ENCODE measurements at regions not wholly inside any gene's neighbourhood (a gene's known extent, or its start where the extent isn't known, plus 50 kb on each side); places are given as distances from the start of the nearest gene placed in this dataset.

- no peak for DNase-seq
Observed at GRCh38 chr10:130804281-130804680, 507.2 kb downstream of the TCERG1L start.

DNA sequence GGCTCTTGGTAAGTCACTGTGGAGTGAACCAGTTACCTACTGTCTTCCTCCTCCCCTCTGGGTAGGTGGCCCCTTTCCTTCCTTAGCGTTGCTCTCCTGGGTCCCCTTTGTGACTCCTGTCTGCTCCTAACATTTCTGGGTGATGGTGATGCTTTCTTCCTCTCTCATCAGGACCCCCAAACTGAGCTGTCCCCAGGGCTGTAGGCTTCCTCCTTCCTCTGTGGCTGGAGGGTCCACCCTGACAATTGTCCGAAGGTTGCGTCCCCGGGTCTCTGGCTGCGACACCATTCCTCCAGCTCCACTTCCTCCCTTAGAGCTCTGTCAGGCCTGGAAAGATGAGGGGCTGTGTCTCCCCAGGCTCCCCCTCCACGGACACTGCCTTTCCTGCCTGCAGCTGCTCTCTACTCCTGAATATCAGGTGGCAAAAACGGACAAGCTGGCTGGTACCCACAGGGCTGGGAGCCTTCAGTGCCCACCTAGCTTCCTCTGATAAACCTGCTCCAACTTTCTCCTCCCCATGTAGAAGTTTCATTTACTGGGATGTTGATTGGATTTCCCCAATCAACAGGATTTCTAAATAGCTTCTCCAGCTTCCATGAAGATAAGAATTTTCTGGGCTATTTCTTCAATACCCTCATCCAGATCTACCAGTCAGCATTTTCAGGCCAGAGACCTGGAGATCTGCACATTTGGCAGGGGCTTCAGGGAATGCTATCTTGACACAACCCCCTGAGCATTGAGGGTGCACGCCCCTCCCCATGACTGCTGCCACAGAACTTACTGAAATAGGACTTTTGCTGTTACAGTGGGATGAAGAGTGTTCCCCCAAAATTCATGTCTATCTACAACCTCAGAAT lies 506.5 kb downstream of the TCERG1L start:
- DNase-seq, result no peak

DNA sequence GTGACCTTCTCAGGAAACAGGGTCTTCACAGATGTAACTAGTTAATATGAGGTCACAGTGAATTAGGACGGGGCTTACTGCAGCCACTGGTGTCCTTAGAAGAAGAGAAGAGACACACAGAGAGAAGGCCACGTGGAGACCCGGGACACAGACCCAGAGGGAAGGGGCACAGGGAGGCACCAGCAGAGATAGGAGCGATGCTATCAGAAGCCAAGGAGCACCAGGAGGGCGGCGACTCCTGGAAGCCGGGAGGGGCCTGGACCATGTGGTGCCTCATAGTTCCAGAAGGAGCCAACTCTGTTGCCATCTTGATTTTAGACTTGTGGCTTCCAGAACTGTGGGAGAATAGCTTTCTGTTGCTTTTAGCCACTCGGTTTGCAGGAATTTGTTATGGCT lies 505.9 kb downstream of the TCERG1L start:
- no peak for DNase-seq

GRCh38 chr10:130806426-130806825 lies 505.1 kb downstream of the TCERG1L start:
- no peak for DNase-seq

- DNase-seq, result no peak
Observed at GRCh38 chr10:130807096-130807495, 504.4 kb downstream of the TCERG1L start.

DNA sequence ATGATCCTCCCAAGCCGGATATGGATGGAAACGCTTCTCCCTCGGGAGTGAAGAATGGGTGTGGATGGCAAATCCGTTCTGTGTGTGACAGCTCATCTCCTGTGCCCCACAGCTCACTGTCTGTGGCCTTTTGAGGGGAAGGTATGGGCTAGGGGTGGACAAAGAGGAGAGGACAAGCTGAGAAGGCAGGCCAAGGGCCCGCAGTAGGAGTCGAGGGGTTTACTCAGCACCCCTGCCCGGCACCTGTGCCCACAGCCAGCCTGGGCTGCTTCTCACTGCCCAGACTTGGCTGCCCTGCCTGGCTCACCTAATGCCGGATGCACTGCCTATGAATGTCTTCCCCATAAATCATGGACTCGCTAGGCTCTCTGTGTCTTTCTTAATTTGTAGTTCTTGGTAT lies 503.8 kb downstream of the TCERG1L start:
- no peak for DNase-seq

GRCh38 chr10:130808243-130808642 lies 503.3 kb downstream of the TCERG1L start:
- DNase-seq, result no peak

- DNase-seq, result no peak
Observed at GRCh38 chr10:130808686-130809085, 502.8 kb downstream of the TCERG1L start.

DNA sequence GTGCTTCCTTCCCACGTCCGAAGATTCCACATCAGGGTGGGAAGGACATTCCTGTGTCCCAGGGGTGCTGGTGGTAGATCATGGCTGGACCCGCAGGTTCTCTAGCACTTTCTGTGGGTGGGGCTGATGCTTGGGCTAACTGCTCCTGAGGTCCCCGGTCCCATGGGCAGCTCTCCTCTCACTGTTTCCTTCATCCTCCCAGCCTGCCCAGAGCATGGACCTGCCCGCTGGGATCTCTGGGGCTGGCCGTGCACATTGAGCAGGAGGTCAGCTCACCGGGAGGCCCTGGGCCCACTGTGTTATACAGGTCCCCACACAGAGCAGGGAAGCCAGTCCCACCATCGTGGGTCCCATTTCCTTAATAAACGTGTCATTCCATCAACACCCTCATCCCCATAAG lies 502.3 kb downstream of the TCERG1L start:
- DNase-seq, result no peak

DNA sequence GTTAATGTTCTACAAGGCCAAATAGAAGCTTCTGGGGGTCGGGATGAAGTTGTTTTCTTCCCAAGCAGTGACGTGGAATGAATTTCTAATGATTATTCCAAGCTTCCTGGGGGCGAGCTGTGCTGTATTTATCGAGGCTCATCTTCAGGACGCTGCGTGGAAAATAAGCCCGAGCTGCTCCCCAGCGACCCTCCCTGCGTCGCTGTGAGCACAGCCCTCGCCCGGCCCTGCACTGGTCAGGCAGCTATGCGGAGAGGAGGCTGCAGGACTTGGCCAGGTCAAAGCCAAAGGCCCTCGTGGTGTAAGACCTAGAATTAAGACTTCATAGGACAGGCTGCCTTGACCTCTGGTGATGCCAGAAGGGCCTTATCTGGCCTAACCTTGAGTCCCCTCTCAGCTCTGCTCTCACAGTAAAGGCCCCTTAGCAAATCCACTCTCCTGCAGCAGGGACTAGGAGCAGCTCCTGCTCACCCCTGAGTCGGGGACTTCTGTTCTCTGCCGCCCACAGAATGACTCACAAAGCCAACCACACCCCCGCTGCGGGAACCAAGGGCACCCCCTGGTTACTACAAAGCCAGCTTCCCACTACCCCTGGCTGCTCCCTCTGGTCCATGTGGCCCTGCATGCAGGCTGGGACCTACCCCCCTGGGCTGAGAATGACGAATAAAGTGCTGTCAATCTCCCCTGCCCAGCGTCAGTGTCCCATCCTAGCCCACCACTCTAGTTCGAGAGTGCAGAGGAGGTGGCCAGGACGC lies 501.6 kb downstream of the TCERG1L start:
- DNase-seq, result no peak

GRCh38 chr10:130810856-130811255 lies 500.7 kb downstream of the TCERG1L start:
- DNase-seq, result no peak

- DNase-seq, result no peak
Observed at GRCh38 chr10:130812381-130813148, 499.0 kb downstream of the TCERG1L start.

DNA sequence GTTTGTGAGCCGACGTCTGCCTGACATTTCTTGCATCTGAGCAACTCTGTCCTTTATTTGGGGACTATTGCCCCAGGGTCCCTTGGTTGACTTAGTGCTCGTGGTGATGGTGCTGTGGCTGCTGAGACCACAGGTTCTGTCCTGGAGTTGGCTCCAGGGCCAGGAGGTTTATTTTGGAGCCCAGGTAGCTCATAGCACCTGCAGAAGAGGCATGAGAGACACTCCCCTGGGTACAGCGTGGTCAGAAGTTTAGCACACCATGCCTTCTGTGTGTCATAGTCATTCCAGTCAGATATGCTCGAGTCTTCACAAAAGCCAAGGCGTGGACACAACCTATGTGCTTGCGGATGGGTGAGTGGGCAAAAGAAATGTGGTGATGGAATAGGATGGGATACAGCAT lies 496.9 kb downstream of the TCERG1L start:
- DNase-seq, result no peak

GRCh38 chr10:130816116-130816901 lies 495.2 kb downstream of the TCERG1L start:
- DNase-seq, result no peak

- DNase-seq, result no peak
Observed at GRCh38 chr10:130817046-130817624, 494.4 kb downstream of the TCERG1L start.

GRCh38 chr10:130817674-130818073 lies 493.8 kb downstream of the TCERG1L start:
- DNase-seq, result no peak

DNA sequence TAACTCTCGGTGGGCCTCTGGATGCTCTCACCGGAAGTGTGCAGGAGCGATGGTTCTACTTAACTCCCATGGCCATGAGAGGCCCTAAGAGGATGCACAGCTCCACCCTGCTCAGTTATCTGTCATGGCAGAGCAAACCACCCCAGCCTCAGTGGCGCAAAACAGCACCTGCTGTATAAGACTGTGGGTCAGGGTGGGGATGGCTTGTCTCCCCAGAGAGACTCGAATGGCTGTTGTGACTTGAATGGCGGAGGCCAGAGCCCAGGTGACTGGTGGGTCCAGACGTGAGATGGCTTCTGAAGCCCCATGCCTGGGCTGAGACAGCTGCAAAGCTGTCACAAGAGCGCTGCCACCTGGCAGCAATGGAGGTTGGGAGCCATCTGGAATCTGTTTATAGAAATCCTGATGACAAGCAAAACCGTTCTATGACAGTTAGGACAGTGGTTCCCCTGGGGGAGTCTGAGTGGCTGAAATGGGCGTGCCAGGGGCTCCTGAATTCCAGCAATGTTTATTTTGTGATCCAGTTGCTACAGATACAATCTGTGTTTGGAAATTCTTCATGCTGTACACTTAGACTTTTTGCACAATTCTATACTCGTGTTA lies 490.5 kb downstream of the TCERG1L start:
- no peak for DNase-seq

- no peak for DNase-seq
Observed at GRCh38 chr10:130824230-130825014, 487.1 kb downstream of the TCERG1L start.

- DNase-seq, result no peak
Observed at GRCh38 chr10:130833596-130833995, 477.9 kb downstream of the TCERG1L start.

DNA sequence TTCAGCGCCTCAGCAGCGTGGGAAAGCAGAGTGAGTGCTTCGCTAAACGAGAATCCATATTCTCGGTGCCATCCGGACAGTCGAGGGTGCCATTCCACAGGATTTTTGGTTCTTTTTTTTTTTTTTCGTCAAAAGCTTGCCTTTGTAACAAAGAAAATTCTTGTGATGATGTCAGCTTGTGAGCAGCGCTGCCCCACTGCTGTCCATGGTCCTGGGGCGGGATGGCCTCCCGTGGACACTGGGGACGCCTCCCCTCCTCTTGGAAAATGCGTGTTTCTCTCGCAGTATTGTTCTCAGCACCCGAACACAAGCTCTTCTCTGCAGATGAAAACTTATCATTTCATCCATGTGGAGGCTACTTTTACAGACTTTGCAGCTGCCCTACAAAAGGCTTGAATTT lies 477.4 kb downstream of the TCERG1L start:
- no peak for DNase-seq
